CD4-positive, alpha-beta T cell treated with Interleukin-6 for 4 hours (primary cell): ENCODE measurements at regions not wholly inside any gene's neighbourhood (a gene's known extent, or its start where the extent isn't known, plus 50 kb on each side); places are given as distances from the start of the nearest gene placed in this dataset.

Experiments used
- DNase-seq: peaks from one replicate; pipeline ENCODE4 v3.0.0-alpha.2; 2020; ENCODE audit warnings: mixed read lengths

DNA sequence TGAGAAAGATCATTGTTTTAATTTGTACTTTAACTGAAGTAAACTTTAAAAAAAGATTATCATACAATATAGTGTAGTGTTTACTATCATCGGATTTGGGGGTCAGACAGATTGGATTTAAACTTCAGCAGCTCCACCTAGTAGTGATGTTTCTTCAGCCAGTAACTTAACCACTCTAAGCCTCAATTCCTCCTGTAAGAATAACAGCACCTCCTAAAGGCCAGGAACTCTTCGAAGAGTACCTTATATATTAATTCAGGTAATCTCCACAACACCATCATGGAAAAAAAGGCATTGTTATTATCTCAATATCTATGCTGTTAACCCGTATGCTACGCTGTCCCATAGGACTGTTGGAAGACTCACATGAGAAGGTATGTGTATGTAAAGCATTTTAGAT is 69.0 kb upstream of the DLGAP1 start:
- no peak for DNase-seq

GRCh38 chr18:4511166-4511565 is 56.1 kb upstream of the DLGAP1 start:
- DNase-seq, result no peak

DNA sequence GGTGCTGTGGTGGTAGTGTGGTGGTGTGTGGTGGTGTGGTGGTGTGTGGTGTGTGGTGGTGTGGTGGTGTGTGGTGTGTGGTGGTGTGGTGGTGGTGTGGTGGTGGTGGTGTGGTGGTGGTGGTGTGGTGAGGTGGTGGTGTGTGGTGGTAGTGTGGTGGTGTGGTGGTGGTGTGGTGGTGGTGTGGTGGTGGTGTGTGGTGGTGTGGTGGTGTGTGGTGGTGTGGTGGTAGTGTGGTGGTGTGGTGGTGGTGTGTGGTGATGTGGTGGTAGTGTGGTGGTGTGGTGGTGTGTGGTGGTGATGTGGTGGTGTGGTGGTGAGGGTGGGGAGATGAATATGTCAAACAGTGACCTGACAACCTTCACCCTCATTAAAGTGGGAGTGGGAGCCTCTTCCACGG is 55.6 kb upstream of the DLGAP1 start:
- DNase-seq, result peak; percentile 2

GRCh38 chr18:4510160-4510559 is 55.1 kb upstream of the DLGAP1 start:
- DNase-seq, result no peak
